Astrocyte of the hippocampus (primary cell): ENCODE measurements at regions not wholly inside any gene's neighbourhood (a gene's known extent, or its start where the extent isn't known, plus 50 kb on each side); places are given as distances from the start of the nearest gene placed in this dataset.
"Not testable (repeated sequence)": the region's sequence is repeated elsewhere in the genome, so short reads cannot be mapped to it uniquely, and the experiment has no call there.

Experiments used
- DNase-seq: peaks from one replicate; pipeline ENCODE4 v3.0.0; 2011; ENCODE audit warnings: low read depth, low spot score

DNA sequence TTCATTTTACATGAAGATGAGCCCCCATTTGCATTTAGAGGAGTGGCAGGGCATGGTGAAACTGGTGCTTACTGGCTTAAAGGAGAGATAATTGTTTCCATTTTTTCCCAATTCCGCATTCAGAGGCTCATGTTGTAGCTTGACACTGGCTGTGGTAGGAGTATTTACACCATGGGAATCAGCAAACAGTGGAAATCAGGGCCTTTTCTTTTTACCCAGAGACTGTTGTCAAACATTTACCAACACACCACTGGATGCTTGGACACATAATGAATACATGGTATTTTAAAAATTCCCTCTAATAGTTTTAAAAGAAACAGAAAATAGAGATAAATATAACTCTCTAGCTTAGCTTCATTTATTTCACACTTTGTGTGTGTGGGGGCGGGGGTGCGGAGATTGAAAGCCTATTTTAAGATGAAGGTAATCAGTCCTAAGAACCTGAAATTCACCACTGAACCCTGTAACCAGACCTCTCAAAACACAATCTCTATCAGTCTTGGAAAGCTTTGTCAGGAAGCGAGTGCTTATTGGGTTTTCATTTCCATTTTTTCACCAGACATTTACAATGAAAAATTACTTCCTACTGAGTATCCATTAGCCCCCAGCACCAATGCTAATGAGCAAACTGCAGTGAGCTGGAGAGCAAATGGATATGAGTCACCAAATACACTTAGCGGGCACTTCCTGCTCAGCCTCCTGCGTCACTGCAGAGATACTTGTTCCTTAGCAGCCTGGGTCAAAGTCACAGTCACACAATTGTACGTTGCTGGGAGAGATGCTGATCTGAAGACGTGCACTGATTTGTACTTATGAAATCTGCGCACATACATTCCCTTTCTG, 532.0 kb downstream of the BCKDHB start:
- DNase-seq: peak; percentile 92

DNA sequence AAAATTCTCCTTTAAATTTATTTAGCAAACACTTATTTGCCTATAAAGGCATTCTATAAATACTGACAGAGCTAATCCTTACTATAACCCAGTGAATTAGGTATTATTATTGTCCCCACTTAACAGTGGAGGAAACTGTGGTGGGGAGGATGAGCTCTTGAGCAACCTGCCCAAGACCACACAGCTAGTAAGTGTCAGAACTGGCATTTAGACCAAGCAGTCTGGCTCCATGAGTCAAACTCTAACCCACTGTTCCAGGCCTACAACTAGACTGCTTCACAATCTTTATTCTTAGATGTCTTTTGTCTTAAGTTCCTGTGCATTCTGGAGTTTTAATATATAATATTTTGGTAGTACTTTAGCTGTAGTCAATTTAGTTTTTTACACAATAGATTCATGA, 530.8 kb downstream of the BCKDHB start:
- no peak for DNase-seq

DNA sequence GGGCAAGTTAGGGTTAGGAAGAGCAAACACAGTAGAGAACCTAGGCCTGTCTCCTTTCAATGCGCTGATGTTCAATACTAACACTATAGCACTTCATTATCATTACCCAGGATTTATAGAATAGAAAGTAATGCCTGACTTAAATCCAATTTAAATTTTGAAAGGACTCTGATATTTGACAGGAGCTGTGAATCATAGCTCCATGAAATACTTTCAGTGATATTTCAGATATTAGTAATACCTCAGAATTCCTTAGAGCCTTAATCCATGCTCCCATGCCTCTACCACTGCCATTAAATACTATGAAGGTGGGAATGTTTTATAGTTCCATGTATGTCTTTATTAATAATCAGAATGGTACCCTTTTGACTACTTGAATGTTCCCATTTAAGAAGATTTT, 530.2 kb downstream of the BCKDHB start:
- no peak for DNase-seq

DNA sequence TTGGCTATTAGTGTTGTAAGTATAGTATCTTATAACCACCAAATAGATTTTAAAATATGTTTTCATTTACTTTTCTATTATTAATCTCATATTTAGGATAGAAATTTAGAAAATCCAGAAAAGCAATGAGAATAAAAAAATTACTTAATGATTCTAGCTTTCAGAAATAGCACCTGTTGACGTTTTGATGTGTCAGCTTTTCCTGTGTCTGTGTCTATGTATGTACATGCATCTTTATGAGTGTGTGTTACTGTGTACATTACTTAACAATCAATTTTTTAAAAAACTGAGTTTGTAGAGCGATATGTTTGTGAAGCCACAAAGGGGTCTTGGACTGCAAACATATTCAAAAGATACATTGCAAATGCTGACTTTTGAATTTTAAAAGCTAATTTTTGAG, 526.9 kb downstream of the BCKDHB start:
- no peak for DNase-seq

DNA sequence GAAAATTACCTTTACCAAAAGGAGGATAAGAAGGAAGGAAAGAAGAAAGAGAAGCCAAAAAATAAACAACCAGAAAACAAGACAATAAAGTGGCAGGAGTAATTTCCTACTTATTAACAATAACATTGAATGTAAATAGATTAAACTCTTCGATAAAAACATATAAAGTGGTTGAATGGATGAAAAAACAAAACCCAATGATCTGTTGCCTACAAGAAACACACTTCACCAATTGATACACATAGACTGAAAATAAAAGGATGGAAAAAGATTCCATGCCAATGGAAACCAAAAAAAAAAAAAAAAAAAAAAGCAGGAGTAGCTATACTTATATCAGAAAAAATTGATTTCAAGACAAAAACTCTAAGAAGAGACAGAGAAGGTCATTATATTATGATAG, 518.9 kb downstream of the BCKDHB start:
- no peak for DNase-seq

DNA sequence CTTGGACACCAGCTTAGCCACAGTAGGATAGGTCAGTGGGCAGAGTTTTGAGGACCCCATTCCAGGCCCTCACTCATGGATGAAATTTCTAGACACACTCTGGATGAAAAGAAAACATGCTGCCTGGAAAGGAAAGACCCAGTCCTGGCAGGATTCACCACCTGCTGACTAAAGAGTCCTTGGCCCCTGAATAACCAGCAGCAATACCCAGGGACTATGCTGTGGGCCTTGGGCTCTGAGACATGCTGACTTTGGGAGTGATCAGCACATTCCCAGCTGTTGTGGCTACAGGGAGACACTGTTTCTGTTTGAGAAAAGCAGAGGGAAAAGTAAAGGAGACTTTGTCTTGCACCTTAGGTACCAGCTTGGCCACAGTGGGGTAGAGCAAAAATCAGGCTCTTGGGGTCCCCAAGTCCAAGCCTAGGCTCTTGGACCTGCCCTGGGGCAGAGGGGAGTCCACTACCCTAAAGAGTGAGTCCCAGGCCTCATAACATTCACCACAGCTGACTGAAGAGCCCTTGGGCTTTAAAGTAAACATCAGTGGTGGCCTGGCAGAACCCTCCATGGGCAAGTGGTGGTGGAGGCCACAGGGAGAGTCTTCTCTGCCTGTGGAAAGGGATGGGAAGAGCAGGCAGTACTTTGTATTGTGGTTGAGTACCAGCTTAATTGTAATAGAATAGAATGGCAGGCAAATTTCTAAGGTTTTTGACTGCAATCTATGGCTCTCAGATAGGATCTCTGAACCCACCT, 516.8 kb downstream of the BCKDHB start:
- DNase-seq: no peak

DNA sequence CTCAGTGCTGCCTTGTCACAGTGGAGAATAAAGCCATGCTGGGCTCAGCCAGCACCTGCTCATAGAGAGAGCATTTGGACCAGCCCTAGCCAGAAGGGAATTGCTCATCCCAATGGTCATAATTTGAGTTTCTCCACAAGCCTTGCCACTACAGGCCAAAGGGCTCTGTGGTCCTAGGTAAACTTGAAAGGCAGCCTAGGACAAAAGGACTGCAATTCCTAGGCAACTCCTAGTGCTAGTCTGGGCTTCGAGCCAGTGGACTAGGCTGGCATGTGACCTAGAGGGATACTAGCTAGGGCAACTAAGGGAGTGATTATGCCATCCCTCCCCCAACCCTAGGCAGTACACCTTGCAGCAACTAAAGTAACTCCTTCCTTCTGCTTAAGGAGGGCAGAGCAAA, 516.2 kb downstream of the BCKDHB start:
- peak; percentile 45 for DNase-seq

DNA sequence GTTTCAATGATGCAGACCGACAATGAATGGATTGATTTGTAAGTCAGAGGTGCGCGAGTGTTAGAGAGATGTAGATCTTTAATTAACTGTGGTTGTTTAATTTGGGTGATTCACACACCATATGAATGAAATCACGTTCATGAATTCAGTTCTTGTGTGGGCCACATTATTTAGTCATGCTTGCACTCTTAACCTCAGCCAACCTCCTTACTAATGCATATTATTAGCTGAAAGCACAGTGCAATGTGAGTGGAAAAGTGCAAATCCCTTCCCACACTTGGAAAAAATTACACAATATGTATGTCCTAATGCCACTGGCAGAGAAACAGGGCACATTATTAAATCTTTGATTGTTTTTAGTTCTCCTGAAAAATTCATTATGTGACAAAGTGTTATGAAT, 512.5 kb downstream of the BCKDHB start:
- peak; percentile 46 for DNase-seq

DNA sequence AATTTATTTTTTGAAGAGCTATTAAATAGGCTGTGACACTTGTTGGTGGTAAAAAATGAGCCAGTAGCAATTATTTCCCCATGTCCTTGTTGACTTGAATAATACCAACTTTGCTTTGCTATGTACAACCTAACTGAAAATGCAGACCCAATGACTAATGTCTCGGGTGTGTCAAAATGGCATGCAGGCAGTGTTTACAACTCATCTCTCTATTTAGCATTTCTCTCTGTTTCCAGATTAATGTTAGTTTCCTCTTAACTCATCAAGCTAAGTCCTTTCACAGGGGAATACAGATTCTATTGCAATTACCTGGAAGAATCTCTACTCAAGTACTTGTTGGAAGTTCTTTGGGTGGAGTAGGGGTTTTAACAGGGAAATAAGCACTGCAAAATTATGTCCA, 504.4 kb downstream of the BCKDHB start:
- peak; percentile 42 for DNase-seq

DNA sequence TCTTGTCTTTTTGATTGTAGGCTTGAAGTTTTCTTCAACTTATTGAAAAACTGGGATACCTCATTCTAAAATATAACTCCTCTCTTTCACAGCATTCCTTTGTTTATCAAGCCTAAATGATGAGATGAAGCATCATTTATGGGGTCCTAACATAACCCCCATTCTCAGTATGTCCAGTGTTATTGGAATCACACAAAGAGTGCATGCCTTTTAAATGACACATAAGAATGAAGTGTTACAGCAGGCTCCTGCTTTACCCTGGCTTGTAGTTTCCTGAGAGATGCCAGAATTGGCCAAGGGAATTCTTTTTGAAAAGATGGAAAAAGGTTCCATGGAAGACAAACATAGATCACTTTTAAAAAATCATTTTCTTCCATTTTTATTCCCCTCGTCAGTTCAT, 502.4 kb downstream of the BCKDHB start:
- peak; percentile 55 for DNase-seq

DNA sequence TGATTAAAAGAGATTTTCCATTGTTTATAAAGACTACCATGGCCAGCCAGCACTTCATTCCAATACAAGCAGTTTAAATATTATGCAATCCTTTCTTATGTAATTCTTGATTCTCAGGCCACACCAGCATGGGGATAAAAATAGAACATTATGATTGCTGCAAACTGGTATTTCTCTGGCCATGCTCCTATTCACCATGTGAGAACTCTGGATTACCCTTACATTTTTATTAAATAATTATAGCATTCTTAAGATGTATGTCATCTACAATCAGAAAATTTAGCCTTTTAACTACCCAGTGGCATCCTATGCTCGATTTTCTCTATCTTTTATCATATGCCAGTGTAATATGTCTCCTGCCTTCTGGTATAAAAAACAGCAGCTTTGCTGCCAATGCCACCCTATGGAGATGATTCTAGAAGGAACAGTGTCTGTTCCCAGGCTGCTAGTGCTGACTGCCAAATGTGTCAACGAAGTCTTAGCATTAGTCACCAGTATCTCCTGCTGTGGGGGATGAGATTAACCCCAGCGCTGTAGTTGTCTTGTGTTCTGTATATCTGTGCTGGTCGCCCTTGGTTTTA, 501.4 kb downstream of the BCKDHB start:
- peak; percentile 75 for DNase-seq

DNA sequence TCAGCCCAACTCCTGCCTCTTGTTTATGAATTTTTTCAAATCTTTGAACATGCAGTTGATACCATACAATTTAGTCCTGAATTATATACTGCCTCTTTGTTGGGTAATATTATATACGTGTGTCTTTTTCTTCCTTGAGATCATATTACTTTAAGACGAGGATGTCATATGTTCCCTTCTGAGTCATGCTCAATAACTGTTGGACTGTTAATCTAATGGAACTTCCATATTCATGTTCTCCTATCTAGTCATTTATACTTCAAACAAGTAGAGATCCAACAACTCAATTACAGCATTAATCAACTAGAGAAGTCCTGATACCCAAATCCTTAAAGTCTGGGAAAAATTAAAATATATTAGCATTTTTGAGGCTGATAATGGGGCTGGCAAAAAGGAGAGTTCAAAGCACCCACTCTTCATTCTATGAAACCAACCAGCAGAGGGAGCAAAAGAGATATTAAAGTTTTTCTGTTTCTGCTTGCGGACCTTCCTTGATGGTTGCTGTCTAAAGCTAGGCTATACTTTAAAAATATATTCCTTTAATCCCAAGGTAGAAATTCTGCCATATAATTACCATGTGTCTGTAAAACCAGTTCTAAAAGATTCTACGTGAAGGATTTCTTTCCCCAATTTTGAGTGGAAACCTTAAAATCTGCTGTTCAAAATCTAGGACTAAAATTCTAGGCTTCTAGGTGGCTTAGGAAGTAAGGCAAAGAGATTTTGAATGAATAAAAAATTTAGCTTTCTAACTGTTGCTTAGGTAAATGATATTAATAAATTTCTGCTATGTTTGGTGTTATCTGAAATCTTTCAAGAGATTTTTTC, 498.9 kb downstream of the BCKDHB start:
- DNase-seq: peak; percentile 71

DNA sequence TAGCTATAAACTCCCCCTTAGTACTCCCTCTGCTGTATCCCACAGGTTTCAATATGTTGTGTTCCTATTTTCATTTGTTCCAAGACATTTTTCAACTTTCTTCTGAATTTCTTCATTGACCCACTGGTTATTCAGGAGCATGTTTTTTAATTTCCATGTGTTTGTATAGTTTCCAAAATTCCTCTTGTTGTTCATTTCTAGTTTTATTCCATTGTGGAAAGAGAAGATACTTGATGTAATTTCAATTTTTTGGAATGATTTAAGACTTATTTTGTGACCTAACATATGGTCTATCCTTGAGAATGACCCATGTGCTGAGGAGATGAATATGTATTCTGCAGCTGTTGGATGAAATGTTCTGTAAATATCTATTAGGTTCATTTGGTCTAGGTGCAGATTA, 497.2 kb downstream of the BCKDHB start:
- no peak for DNase-seq

DNA sequence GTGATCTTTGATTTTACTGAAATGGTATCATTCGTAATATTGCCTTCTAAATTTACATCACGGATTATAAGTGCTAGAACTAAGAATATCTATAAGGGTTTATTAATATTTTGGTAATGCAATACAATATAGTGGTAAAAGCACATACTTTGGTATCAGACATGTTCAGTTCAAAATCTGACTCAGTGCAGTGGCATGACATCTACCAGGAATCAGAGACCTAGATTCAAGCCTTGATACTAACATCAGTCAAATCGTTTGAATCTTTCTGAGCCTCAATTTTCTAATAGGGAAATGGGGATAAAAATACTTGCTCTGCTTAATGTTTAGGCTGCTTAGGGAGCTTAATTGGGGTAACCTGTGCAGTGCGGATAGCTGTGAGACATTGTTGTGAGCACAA, 488.0 kb downstream of the BCKDHB start:
- no peak for DNase-seq

DNA sequence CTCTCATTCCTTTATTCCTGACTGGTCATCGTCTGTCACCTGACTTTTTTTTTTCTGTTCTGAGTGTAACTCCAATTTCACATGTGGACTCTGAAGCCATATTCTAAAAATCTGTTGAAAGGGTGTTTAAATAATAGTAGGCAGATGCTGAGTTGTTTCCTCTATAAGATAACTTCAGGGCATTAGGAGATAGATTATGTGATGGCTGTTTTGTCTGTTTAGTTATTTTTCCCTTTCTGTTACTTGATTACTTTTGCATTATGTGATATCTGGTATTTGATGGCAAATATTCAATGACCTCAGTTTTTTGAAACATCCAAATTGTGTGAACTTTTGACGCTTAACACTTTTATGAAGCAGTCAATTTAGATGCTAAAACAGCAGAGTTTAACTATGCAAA, 486.0 kb downstream of the BCKDHB start:
- no peak for DNase-seq

DNA sequence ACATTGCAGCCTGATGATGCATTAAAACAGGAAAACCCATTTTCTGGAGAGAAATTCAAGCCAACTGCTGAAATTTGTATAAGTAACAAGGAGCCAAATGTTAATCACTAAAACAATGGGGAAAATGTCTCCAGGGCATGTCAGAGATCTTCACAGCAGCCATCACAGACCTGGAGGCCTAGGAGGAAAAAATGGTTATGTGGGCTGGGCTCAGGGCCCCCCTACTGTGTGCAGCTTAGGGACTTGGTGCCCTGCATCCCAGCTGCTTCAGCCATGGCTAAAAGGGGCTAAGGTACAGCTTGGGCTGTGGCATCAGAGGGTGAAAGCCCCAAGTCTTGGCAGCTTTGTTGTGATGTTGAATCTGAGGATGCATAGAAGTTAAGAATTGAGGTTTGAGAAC, 479.8 kb downstream of the BCKDHB start:
- DNase-seq: no peak

DNA sequence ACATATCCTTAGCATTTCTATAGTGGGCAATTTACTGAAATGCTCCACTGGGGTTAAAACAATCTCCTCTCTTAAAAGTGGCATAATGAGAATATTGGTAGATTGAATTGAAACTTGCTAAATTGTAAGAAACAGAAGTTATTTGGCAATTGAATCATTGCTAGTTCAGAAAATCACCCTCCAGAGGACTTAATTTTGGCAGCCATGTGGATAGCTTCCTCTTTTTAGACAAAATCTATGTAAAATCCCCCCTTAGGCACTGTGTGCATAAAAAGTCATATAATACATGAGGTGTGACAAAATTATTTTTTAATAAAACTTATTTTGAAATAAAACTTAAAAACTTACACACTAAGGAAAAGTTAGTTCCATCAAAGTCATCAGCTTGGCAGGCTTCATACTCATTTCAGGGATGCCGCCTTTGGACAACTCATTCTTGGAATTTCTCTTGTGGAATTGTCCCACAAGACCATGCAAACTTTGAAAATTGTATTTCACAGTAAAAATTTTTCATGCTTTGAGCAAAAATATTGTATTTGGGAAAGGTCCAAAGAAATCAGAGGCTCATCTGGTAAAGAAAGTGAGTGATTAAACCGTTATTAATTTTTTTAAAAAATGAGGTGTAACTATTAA, 473.0 kb downstream of the BCKDHB start:
- DNase-seq: no peak

DNA sequence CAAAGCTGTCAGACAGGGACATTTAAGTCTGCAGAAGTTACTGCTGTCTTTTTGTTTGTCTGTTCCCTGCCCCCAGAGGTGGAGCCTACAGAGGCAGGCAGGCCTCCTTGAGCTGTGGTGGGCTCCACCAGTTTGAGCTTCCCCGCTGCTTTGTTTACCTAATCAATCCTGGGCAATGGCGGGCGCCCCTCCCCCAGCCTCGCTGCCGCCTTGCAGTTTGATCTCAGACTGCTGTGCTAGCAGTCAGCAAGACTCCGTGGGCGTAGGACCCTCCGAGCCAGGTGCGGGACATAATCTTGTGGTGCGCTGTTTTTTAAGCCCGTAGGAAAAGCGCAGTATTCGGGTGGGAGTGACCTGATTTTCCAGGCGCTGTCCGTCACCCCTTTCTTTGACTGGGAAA, 466.8 kb downstream of the BCKDHB start:
- not testable (repeated sequence) for DNase-seq

DNA sequence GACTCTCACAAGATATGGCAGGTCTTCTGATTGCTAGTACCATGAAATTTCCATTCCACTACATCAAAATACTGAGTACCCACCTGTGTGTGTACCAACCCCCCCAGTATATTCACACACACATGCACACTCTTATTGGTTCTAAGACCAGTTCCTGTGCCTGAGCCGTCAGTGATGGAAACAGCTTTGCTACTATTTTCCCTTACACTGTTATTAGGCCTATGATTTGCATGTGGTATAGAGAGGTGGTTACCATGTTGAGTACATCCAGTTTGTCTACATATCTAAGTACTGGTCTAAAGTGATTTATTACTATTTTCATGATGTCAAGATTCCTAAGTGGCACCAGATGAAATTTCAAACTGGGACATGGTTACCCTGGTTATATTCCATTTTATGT, 459.9 kb downstream of the BCKDHB start:
- DNase-seq: no peak

DNA sequence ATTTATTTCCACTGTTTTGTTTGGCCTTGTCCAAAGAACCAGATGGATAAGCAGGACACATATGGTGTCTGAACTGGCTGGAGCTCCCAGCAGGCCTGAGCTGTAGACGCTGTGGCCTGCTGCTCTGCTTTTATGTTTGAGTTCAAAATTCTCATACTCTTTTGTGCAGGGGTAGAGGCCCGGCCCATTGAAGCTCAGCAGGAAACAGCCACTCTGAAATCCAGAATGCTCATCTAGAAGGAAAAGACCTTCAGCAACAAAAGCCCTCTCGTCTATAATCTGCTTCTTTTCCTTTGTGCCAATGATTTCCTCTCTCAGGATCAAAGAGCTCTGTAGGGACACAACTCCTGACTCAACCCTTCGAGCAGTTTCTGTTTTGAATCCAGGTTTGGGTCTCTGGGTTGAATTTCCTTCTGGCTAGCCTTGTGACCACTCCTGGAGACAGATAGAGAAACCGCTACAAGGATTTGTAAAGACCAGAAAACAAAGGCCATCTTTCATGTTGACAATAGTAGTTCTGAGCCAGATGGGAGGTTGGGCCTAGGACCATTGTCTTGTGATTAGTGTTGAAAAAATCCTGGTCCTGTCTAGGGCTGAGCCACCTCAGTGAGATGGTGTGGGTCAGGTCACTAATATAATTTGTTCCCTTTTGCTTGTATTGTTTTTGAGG, 446.7 kb downstream of the BCKDHB start:
- peak; percentile 19 for DNase-seq

DNA sequence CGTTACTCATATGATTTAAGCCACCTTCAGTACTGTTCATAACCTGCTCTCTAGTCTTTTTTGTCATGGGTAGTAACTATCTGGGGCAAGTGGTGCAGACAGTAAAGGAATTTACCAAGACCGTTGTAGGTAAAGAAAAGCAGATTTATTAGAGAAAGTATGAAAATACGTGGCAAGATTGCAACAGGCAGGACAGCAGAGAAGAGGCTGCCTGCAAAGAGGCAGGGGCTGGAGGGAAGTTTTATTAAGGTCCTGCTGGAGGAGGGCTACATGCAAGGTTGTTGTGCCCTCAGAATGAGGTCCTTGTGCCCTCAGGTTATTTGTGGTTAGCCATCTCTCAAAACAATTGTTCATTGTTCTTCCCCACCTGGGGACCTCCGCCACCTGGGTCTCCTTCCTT, 444.3 kb downstream of the BCKDHB start:
- no peak for DNase-seq
